ENCODE measurements at regions not wholly inside any gene's neighbourhood (a gene's known extent, or its start where the extent isn't known, plus 50 kb on each side); places are given as distances from the start of the nearest gene placed in this dataset.

GRCh38 chr3:34780973-34781372 lies 858.4 kb upstream of the ARPP21 start:
- peak; percentile 15 for DNase-seq (ENCODE audit: low read depth, low spot score)

- DNase-seq (ENCODE audit: low read depth, low spot score): no peak
These were observed 856.5 kb upstream of the ARPP21 start for GRCh38 chr3:34782871-34783270.

GRCh38 chr3:34783876-34784275 lies 855.4 kb upstream of the ARPP21 start:
- no peak for DNase-seq (ENCODE audit: low read depth, low spot score)

GRCh38 chr3:34793057-34793456 lies 846.3 kb upstream of the ARPP21 start:
- no peak for DNase-seq (ENCODE audit: low read depth, low spot score)

- DNase-seq (ENCODE audit: low read depth, low spot score): peak; percentile 12
These were observed 831.7 kb upstream of the ARPP21 start for GRCh38 chr3:34807611-34808010.

- DNase-seq (ENCODE audit: low read depth, low spot score): peak; percentile 12
These were observed 831.0 kb upstream of the ARPP21 start for GRCh38 chr3:34808287-34808686.

- no peak for DNase-seq (ENCODE audit: low read depth, low spot score)
These were observed 810.5 kb upstream of the ARPP21 start for GRCh38 chr3:34828847-34829246.

GRCh38 chr3:34832865-34833508 lies 806.3 kb upstream of the ARPP21 start:
- DNase-seq (ENCODE audit: low read depth, low spot score): no peak

- DNase-seq (ENCODE audit: low read depth, low spot score): no peak
These were observed 801.2 kb upstream of the ARPP21 start for GRCh38 chr3:34837848-34838741.

- DNase-seq (ENCODE audit: low read depth, low spot score): no peak
These were observed 796.4 kb upstream of the ARPP21 start for GRCh38 chr3:34842706-34843480.

GRCh38 chr3:34844323-34844620 lies 795.1 kb upstream of the ARPP21 start:
- DNase-seq (ENCODE audit: low read depth, low spot score): no peak

GRCh38 chr3:34851137-34851536 lies 788.2 kb upstream of the ARPP21 start:
- DNase-seq (ENCODE audit: low read depth, low spot score): no peak

GRCh38 chr3:34852844-34853439 lies 786.4 kb upstream of the ARPP21 start:
- no peak for DNase-seq (ENCODE audit: low read depth, low spot score)

GRCh38 chr3:34856081-34856947 lies 783.0 kb upstream of the ARPP21 start:
- no peak for DNase-seq (ENCODE audit: low read depth, low spot score)

GRCh38 chr3:34858067-34858660 lies 781.2 kb upstream of the ARPP21 start:
- no peak for DNase-seq (ENCODE audit: low read depth, low spot score)

- no peak for DNase-seq (ENCODE audit: low read depth, low spot score)
These were observed 779.6 kb upstream of the ARPP21 start for GRCh38 chr3:34859746-34860145.

- DNase-seq (ENCODE audit: low read depth, low spot score): no peak
These were observed 776.9 kb upstream of the ARPP21 start for GRCh38 chr3:34862456-34862855.

GRCh38 chr3:34863485-34863884 lies 775.8 kb upstream of the ARPP21 start:
- DNase-seq (ENCODE audit: low read depth, low spot score): no peak

- DNase-seq (ENCODE audit: low read depth, low spot score): no peak
These were observed 775.3 kb upstream of the ARPP21 start for GRCh38 chr3:34864011-34864410.

GRCh38 chr3:34865346-34865745 lies 774.0 kb upstream of the ARPP21 start:
- no peak for DNase-seq (ENCODE audit: low read depth, low spot score)

GRCh38 chr3:34868935-34869334 lies 770.4 kb upstream of the ARPP21 start:
- no peak for DNase-seq (ENCODE audit: low read depth, low spot score)

All from iPS DF 19.7 (cell line).